HEK293T (cell line): ENCODE measurements at regions not wholly inside any gene's neighbourhood (a gene's known extent, or its start where the extent isn't known, plus 50 kb on each side); places are given as distances from the start of the nearest gene placed in this dataset.

Experiments used
- FOXA1 ChIP-seq: fragments of 450-650 bp; IDR thresholded peaks from 2 replicates; pipeline ENCODE4 v1.6.1; 2016; ENCODE audit warnings: mild to moderate bottlenecking
- SUZ12 ChIP-seq: fragments of 450-650 bp; IDR thresholded peaks from 2 replicates; pipeline ENCODE4 v1.6.1; 2016; ENCODE audit warnings: mild to moderate bottlenecking
- TARDBP ChIP-seq: fragments of 450-650 bp; IDR thresholded peaks from 2 replicates; pipeline ENCODE4 v1.6.1; 2016
- ZNF384 ChIP-seq: fragments of 450-650 bp; IDR thresholded peaks from 2 replicates; pipeline ENCODE4 v1.6.1; 2016

- TF ChIP-seq FOXA1 (no peak), TARDBP (no peak), ZNF384 (no peak), SUZ12 (no peak)
Measured at GRCh38 chr21:32103361-32103760, 175.5 kb downstream of the MIS18A start.
